Gastrocnemius medialis (tissue), 4 donors: ENCODE measurements at regions not wholly inside any gene's neighbourhood (a gene's known extent, or its start where the extent isn't known, plus 50 kb on each side); places are given as distances from the start of the nearest gene placed in this dataset.

ENCODE experiments used
- CTCF ChIP-seq, 5 experiments: fragments of 450-650 bp in 3 of 5; fragments of 200-600 bp in 2 of 5; sonication (generic) in 2 of 5; IDR thresholded peaks in 4 of 5; conservative IDR thresholded peaks in 1 of 5; 1 replicate in 4 of 5; 2 replicates in 1 of 5; pipeline ENCODE4 v1.5.1; 2016 to 2019; ENCODE audit warnings: antibody characterized with exemption in 5 of 5, mild to moderate bottlenecking in 3 of 5, moderate library complexity in 3 of 5
- POLR2A ChIP-seq, 2 donors: fragments of 450-650 bp; IDR thresholded peaks; one replicate each; pipeline ENCODE4 v1.6.1; 2017; ENCODE audit warnings: antibody characterized with exemption in 2 of 2, mild to moderate bottlenecking in 2 of 2, moderate library complexity in 2 of 2

- no peak for TF ChIP-seq POLR2A (IDR thresholded peaks at IDR 0.05)
- no peak for TF ChIP-seq CTCF (IDR thresholded peaks at IDR 0.05 in 4 of 5, conservative IDR thresholded peaks at IDR 0.05 in 1 of 5)
Measured at GRCh38 chr10:33837736-33838135, 503.3 kb upstream of the NRP1 start.
